HFF-Myc (cell line): ENCODE measurements at regions not wholly inside any gene's neighbourhood (a gene's known extent, or its start where the extent isn't known, plus 50 kb on each side); places are given as distances from the start of the nearest gene placed in this dataset.
"Not testable (repeated sequence)": the region's sequence is repeated elsewhere in the genome, so short reads cannot be mapped to it uniquely, and the experiment has no call there.

Experiments
- DNase-seq: peaks from one replicate; pipeline ENCODE4 v3.0.0-alpha.2; 2011; ENCODE audit warnings: low read depth; ENCODE audit errors: extremely low read depth
- H3K4me3 ChIP-seq: replicated peaks from 2 replicates; pipeline ENCODE4 v1.5.1; 2011; ENCODE audit warnings: low read depth, mild to moderate bottlenecking, control low read depth, low read length
- TF ChIP-seq, protein P1 (sequence below): IDR thresholded peaks from 2 replicates; pipeline ENCODE4 v1.5.1; 2012; ENCODE audit warnings: mild to moderate bottlenecking, low read depth, low read length, control low read depth; ENCODE audit errors: missing control alignments

GRCh38 chr1:232574889-232575762 is 54.8 kb downstream of the SIPA1L2 start:
- no peak overlapping the region for H3K4me3 ChIP-seq
- DNase-seq = no peak
- TF ChIP-seq, protein P1, sequence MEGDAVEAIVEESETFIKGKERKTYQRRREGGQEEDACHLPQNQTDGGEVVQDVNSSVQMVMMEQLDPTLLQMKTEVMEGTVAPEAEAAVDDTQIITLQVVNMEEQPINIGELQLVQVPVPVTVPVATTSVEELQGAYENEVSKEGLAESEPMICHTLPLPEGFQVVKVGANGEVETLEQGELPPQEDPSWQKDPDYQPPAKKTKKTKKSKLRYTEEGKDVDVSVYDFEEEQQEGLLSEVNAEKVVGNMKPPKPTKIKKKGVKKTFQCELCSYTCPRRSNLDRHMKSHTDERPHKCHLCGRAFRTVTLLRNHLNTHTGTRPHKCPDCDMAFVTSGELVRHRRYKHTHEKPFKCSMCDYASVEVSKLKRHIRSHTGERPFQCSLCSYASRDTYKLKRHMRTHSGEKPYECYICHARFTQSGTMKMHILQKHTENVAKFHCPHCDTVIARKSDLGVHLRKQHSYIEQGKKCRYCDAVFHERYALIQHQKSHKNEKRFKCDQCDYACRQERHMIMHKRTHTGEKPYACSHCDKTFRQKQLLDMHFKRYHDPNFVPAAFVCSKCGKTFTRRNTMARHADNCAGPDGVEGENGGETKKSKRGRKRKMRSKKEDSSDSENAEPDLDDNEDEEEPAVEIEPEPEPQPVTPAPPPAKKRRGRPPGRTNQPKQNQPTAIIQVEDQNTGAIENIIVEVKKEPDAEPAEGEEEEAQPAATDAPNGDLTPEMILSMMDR = no peak

- no peak for DNase-seq
- TF ChIP-seq, protein P1 = no peak
- H3K4me3 ChIP-seq = no peak overlapping the region
These were observed 55.9 kb downstream of the SIPA1L2 start for GRCh38 chr1:232574077-232574476.

DNA sequence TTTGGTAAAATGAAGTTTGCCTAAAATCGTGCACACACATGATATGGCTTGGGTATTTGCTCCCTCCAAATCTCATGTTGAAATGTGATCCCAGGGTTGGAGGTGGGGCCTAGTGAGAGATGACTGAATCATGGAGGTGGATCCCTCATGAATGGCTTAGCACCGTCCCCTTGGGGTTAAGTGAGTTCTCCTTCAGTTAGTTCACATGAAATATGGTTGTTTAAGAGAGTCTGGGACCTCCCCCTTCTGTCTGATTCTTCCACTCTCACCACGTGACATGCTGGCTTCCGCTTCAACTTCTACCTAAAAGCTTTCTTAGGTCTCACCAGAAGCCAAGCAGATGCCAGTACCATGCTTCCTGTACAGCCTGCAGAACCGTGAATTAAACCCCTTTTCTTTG is 58.4 kb downstream of the SIPA1L2 start:
- no peak for DNase-seq
- no peak overlapping the region for H3K4me3 ChIP-seq
- TF ChIP-seq, protein P1 = no peak

DNA sequence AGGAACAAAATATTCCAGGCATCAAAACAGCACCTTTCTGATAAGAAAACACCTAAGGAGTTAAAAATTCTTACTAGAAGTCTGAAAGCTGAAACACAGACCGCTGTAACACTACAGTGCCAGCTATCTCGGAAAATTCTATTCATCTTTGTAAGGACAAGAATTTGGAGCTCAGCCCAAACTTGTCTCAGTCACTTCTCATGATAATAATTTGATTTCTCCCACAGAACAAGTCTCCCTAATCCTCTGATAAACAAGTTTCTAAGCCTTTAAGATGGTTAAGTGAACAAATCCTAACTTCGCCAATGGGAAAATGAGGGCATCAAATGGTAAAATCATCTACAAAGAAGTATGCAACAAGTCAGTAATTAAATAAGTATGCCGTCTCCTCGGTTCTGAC is 59.9 kb downstream of the SIPA1L2 start:
- no peak overlapping the region for H3K4me3 ChIP-seq
- DNase-seq = no peak
- TF ChIP-seq, protein P1 = no peak

GRCh38 chr1:232569554-232569921 is 60.4 kb downstream of the SIPA1L2 start:
- not testable (repeated sequence) for DNase-seq, H3K4me3 ChIP-seq

GRCh38 chr1:232568906-232569553 is 60.9 kb downstream of the SIPA1L2 start:
- no peak for DNase-seq
- no peak overlapping the region for H3K4me3 ChIP-seq
- TF ChIP-seq, protein P1 = no peak

GRCh38 chr1:232568331-232568852 is 61.5 kb downstream of the SIPA1L2 start:
- DNase-seq = no peak
- TF ChIP-seq, protein P1 = no peak
- H3K4me3 ChIP-seq = no peak overlapping the region
